HG02973 (cell line): ENCODE measurements at regions not wholly inside any gene's neighbourhood (a gene's known extent, or its start where the extent isn't known, plus 50 kb on each side); places are given as distances from the start of the nearest gene placed in this dataset.
"Not testable (repeated sequence)": the region's sequence is repeated elsewhere in the genome, so short reads cannot be mapped to it uniquely, and the experiment has no call there.

ENCODE experiments used
- ATAC-seq: cut with Tn5 transposase; IDR thresholded peaks from one replicate; pipeline ENCODE4 v1.9.1; 2021; ENCODE audit warnings: moderate library complexity; ENCODE audit not compliant: unreplicated experiment

DNA sequence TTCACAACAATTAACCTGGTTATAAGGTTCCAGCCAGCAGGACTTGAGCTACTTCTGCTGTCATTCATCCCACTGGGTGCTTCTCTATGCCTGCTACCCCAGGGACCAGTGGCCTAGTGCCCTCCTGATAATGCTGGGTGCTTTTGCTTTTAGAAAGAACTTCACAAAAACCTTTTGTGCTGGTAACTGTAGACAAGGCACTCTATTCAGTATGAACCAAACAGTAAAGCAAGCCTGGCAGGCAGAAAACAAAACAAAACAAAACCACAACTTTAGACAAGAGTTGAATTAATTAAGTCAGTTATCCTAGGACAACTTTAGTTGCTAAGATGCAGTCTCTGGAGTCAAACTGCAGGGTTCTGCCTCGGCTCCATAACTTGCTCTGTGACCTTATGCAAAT, 61.9 kb upstream of the ADGRL2 start:
- ATAC-seq = no peak

DNA sequence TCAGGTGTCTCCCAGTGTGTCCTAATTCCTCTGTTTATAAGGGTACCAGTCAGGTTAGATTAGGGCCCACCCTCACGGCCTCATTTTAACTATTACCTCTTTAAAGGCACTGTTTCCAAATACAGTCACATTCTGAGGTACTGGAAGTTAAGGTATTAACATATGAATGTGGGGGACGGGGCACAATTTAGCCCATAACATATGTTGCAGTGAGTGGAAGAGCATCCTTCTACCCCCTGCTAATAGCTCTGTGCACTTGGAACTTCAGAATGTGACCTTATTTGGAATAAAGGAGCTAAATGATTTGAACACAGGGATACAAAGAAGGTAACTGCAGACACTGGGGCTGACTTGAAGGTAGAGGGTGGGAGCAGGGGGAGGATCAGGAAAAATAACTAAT, 67.3 kb upstream of the ADGRL2 start:
- no peak for ATAC-seq

DNA sequence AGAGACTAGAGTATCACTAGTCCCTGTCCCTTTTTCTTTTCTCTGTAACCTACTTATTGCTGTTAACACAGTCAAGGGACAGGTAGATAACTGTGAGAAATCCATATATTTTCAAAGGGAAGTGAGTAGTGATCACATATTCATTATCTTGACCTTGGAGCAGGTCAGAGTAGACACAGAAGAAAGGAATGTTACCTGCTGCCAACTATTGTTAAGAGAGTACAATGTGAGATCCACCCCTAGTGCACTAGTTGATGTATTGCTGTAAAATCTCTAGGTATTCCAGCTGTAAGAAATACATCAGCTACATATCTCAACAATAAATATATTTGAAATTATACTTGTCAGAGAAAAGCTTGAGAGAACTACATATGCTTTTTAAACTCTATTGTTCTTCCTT, 68.7 kb upstream of the ADGRL2 start:
- ATAC-seq = no peak

DNA sequence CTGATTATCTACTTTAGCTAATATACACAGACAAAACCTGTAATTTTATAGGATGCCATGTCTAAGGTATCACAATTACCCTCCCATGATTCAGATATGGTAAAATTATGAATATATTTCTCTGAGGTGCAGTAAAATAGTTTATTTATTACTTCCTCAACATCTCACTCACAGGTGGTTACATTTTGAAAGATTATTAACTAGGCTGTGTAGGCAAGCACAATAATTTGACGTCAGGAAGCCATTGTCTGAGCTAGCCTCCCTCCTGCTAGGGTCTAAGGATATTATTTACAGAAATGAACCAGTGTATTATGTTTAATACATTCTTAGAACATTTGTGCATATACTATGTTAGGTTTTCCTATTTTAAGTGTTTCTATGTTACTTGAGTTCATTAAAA, 69.9 kb upstream of the ADGRL2 start:
- ATAC-seq = peak; percentile 56

DNA sequence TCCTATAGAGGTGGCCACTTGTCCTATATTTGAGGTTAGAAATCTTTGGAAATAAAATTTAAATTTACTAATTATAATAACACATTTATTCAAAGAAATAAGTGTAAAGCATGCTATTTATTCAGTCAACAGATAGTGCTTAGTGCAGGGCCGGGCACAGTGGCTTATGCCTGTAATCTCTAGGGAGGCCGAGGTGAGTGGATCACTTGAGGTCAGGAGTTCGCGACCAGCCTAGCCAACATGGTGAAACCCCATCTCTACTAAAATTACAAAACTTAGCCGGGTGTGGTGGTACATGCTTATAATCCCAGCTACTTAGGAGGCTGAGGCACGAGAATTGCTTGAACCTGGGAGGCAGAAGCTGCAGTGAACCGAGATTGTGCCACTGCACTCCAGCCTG, 70.4 kb upstream of the ADGRL2 start:
- not testable (repeated sequence) for ATAC-seq

DNA sequence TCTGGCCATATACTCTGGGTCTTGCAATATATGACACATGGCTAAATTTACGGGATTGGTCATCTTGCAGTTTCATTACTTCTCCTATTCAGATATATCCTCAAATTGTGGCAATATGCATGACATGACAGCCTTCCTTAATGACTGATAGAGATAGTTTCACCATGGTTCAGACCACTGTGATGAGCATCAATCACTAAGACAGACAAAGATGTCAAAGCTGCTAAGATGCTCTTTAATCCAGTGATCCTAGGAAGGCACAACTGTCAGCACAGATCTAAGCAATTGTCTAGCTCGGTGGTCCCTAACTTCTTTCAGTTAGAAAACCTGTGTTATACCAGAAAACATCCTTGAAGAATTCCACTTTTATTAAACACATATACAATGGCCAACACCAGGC, 70.9 kb upstream of the ADGRL2 start:
- ATAC-seq = no peak

DNA sequence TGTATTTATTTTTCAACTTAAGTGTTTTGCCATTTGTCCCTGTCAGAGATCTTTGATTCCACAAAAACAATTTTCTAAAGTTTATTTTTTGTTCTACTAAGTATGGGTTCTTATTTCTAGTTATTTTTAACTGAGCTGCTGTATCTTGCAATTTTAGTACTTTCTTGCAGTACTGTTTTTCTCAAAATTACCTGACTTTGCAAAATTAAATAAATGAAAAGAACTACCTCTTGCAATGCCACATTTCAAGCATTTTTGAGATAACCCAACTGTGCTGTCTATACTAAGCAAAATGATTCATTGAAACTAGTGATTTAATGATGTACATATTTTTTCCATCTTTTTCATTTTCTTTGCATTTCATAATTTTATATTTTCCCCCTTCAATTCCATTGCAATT, 71.5 kb upstream of the ADGRL2 start:
- ATAC-seq = no peak

DNA sequence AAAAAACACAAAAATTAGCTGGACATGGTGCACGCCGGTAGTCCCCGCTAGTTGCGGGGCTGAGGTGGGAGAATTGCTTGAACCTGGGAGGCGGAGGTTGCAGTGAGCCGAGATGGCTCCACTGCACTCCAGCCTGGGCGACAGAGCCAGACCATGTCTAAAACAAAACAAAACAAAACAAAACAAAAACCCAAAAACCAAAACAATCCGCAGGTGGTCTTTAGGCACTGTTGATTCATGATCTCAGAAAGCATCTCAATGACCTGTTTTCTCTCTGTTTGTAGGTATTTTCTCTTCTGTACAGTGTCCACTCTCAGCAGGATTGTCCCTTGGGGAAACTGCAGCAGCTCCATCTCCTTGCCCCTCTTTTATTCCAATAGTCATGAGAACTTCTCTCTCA, 74.9 kb upstream of the ADGRL2 start:
- ATAC-seq = no peak

DNA sequence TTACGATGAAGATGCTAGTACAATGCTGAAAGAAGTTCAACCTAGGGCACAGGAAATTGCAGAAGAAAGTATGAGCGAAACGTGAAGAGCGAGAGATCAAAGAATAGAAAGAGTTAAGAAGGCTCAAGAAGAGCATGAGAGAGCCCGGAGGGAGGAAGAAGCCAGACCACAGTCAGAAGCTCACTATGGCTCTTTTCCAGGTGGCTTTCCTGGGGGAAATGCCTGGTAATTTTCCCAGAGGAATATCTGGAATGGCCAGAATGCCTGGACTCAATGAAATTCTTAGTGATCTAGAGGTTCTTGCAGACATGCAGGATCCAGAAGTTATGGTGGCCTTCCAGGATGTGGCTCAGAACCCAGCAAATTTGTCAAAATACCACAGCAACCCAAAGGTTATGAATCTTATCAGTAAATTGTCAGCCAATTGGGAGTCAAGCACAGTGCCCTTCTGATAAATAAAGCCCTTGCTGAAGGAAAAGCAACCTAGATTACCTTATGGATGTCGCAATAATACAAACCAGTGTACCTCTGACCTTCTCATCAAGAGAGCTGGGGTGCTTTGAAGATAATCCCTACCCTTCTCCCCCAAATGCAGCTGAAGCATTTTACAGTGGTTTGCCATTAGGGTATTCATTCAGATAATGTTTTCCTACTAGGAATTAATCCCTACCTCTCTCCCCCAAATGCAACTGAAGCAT, 78.0 kb upstream of the ADGRL2 start:
- ATAC-seq = not testable (repeated sequence)

DNA sequence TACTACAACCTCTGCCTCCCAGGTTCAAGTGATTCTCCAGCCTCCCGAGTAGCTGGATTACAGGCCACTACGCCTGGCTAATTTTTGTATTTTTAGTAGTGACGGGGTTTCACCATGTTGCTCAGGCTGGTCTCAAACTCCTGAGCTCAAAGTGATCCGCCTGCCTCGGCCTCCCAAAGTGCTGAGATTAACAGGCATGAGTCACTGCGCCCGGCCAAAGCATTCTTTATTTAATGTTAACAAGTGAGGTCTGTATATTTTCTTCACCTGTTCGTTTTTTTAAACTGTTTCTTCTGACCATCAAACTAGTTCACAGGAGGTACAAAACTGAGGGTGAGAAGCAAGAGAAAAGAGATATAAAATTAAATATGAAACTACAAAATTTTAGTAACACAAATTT, 80.5 kb upstream of the ADGRL2 start:
- ATAC-seq = not testable (repeated sequence)

DNA sequence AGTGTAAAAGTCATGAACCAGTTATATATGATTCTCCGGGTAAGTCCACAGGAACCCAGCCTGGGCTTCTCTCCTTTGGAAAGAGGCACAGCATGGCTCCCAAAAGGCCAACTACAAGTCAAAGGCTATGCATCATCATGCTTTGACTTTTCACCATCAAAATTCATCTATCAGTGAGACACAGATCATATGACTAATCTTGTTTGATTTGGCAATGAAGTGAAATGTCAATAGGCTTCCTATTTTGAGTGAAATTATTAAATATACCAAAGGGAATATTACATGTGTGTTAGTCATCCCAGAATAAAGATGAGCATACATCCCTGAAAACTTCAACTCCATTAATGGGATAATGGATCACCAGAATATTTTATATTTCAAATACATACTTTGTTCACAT, 83.5 kb upstream of the ADGRL2 start:
- ATAC-seq = no peak

DNA sequence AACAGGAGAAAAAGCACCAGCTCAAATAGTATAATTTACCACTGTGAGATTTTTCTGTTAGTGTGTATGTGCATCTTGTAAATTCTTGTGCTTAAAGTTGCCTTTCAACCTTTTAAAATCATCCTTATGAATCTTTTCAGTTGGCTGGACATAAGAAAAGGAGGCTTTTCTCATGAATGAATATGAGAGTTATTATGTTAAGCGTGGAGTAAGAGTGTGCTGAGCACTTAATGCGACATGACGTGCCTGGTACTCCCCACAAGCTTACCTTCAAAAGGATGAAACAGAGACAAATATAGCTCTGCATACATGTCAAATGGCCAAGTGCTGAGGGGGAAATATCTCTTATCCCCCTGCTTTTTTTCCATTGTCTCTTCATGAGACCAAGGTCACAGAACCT, 85.3 kb upstream of the ADGRL2 start:
- ATAC-seq = no peak

DNA sequence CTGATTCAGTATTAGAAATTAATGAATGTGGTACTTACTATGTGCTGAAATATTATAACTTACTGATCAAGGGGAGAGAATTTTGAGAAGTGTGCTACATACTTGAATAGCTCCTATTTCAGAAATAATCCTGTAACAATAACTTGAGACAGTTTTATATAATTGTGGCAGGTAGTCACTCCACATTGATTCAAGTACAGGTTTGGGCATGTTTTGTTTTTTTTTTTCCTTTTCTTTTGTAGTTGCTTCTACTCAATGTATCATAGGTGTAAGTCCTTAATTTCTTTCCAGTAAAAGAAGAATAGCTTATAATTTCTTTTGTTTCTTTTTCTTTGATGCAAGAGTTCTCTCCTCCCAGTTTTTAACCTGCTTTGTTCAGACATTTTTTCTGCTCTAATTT, 86.1 kb upstream of the ADGRL2 start:
- ATAC-seq = no peak

DNA sequence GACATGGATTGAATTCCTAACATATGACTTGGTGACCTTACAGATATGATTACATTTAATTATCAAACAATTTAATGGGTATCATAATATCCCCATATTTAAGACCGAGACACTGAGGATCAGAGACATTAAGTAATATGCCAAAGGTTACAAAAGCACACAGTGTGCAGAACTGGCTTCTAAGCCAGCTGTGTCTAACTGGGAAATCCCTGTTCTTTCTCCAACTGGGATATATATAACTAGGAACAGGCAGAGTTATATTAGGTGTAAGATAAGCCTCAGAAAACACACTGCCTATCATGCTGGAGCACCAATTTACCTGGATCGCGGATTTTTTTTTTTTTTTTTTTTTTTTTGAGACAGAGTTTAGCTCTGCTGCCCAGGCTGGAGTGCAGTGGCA, 88.3 kb upstream of the ADGRL2 start:
- no peak for ATAC-seq

DNA sequence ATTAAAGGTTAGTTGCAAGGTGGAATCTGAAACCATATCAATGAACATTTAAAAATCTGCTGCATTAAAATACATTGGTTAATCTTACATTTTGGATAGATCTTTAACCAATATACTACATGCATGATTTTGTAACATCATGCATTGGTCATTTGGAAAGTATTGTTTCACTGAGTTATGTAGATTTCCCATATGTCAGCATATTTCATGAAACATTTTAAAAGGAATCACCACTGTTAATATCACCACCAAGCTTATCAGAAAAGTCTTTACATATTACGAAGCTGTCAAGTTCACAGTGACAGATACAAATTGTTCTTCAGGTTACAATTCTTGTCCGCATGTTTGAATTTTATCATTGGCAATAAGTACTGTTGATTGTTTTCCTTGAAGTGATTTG, 89.9 kb upstream of the ADGRL2 start:
- no peak for ATAC-seq

DNA sequence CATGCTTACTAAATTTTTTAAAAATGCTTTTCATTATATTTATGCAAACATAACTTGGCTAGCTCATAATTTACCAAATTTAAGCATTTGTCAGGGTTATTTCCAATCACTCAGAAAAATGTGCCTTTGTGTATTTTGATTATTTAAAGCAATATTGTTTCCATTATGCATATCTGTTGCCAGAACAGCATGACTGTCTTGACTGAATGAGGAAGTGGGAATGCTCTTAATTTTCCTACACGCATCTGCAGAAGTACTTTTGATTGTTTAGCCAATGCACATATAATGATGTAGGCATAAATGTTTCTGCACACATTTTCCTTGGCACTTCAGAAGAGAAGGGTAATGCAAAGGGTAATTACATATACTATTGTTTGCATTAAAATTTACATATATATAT, 92.5 kb upstream of the ADGRL2 start:
- ATAC-seq = no peak

DNA sequence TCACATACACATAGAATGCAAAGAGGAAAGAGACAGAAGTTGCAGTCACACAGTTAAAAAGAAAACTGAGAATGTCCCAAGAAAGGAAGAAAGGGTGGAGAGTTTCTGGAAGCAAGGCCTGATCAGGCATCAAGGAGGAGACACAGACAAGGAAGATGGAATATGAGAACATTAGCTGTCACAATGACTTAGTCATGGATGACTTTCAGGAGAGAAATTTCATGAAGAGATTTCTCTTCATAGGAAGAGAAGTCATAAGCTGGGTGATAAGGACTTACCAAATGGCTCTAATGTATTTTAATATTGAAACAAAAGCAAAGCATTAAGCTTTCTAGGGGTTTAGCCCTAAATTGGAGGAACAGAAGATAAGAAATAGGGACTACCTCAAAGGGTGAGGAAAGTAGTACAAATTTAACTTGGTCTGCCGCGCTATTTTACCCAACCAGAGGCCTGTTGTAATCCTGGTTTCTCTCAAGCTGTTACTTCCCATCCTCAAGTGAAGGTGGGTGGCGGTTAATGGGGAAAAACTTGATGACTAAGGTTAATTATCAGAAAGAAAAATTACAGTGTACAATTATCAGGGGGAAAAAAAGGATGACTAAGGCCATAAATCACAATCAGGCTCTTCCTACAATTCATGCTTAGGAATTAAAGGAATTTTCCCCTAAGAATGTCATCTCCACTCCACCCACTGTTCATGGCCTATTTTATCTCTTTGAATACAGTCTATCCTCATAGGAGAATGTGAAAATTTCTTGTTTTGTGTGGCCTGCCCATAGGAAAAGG, 93.9 kb upstream of the ADGRL2 start:
- ATAC-seq = no peak

DNA sequence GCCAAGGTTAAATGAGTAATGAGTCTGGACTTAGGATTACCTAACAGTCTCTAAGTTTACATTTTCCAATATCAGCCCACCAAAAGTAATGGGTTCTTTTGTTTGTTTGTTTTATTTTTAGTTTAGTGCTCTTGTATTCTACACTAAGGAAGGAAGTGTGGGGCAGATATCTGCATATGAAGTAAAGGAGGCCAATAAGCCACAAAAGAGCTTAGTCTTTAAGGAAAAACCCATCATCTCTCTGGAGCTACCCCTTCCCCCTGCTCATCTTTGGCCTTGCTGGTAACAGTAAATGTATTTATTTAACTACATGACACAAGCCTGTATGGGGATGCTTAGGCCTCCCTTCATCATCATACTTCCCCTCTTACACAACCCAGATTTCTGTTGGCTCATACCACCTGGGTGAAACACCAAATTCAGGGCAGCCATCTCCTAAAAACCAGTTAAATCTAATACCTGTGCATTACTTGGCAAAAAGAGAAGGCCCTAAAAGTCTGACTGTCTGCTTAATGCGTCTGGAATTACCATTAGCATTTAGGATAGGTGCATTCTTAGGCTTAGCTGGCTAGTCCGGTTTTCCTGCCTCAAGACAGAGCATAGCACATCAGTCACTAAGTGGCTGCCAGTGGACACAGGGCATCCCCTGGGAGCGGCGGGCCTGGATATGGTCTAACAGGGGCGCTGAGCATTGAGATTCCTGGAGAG, 96.8 kb upstream of the ADGRL2 start:
- no peak for ATAC-seq

DNA sequence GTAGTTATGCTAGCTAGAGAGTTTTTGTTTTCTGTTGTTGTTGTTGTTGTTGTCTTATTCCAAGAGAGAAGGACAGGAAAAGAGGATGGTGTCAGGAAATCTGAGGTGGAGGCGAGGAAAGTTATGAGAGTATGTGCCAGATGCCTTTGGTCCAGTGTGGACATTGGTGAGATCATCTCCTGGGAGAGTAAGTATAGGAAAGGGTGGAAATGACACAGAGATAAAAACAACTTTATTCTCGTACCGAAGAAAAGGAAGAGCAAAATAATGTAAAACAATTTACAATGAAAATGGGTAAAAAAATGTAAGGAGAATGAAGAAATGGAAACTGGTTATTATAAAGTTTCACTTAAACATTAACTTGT, 97.4 kb upstream of the ADGRL2 start:
- no peak for ATAC-seq

DNA sequence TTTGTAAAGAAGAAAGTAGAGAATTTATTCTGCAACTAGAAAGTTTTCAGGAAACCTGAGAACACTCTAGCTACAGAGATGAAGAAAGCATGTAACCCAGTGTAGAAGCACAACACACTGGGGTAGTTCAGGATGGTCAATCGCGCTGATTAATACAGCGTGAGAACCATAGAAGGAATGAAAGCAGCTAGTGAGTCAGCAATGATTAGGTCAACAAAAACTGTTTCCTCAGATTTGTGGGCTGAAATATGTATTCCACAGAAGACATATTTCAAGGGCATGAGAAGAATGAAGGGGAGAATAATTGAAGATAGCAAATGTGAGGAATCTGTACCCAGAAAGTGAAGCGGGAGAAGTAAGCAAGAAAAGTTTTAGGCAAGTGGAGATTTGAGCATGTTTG, 97.8 kb upstream of the ADGRL2 start:
- ATAC-seq = no peak

DNA sequence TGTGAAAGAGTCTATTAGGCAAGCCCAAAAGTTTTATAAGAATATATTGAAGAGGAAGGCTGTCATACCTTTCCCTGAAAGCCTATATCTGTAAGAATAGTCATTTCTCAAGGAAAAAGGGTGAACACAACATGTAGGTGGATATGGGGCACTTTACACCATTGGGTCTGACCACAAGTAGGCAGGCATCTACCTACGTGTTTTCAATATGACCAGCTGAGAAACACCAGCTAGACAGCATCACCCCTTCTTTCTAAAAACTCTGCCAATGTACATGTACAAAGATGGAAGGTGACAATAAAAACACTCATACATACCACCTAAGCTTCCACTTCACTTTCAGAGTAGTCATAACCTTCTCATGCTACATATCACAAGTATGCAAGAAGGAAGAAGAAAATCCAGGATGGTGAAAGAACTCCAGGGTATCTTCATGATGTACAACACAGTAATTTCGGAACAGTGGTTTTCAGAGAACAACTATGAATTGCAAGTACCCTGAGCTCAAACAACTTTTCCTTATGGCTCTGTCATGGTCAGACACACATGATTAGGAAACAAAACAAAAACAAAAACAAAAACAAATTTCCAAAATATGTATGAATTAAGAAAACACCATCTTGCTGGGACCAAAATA, 98.5 kb upstream of the ADGRL2 start:
- ATAC-seq = peak; percentile 52
